Stomach (tissue), 8 donors: ENCODE measurements at regions not wholly inside any gene's neighbourhood (a gene's known extent, or its start where the extent isn't known, plus 50 kb on each side); places are given as distances from the start of the nearest gene placed in this dataset.

Experiments used
- DNase-seq, 2 donors: peaks; one replicate each; pipeline versions ENCODE4 v3.0.0 to v3.0.0-alpha.2; 2013 to 2019
- H3K27ac ChIP-seq, 5 donors: fragments of 200-600 bp in 4 of 5; sonication (generic) in 4 of 5; one replicate each; pipeline ENCODE4 v1.5.1; 2013 to 2019; ENCODE audit warnings: mild to moderate bottlenecking in 1 of 5, moderate library complexity in 1 of 5
- H3K27me3 ChIP-seq, 3 donors: fragments of 200-600 bp; sonication (generic); one replicate each; pipeline ENCODE4 v1.5.1; 2017 to 2019; ENCODE audit warnings: mixed run types in 1 of 3
- H3K36me3 ChIP-seq, 4 donors: fragments of 200-600 bp; sonication (generic); 1 replicate in 3 of 4; 2 replicates in 1 of 4; pipeline ENCODE4 v1.5.1; 2016 to 2019
- H3K4me1 ChIP-seq, 4 donors: fragments of 200-600 bp; sonication (generic); one replicate each; pipeline ENCODE4 v1.5.1; 2016 to 2019
- H3K4me3 ChIP-seq, 4 donors: fragments of 200-600 bp; sonication (generic) in 3 of 4; one replicate each; pipeline ENCODE4 v1.5.1; 2016 to 2019; ENCODE audit warnings: mild to moderate bottlenecking in 1 of 4
- H3K9me3 ChIP-seq, 4 donors: fragments of 200-600 bp; sonication (generic); one replicate each; pipeline ENCODE4 v1.5.1; 2016 to 2019
- CTCF ChIP-seq, 7 experiments: fragments of 450-650 bp in 4 of 7; fragments of 200-600 bp in 3 of 7; sonication (generic) in 3 of 7; IDR thresholded peaks; one replicate each; pipeline ENCODE4 v1.5.1; 2016 to 2019; ENCODE audit warnings: antibody characterized with exemption in 7 of 7, control low read depth in 2 of 7, mild to moderate bottlenecking in 1 of 7
- EP300 ChIP-seq: sonication (generic); formaldehyde crosslinking; IDR thresholded peaks from one replicate; pipeline ENCODE4 v1.6.1; 2017; ENCODE audit warnings: antibody characterized with exemption
- POLR2A ChIP-seq, 4 donors: fragments of 450-650 bp; IDR thresholded peaks; one replicate each; pipeline ENCODE4 v1.6.1; 2016; ENCODE audit warnings: antibody characterized with exemption in 4 of 4, control low read depth in 2 of 4, mild to moderate bottlenecking in 1 of 4, moderate library complexity in 1 of 4
- POLR2AphosphoS5 ChIP-seq, 3 donors: sonication (generic); formaldehyde crosslinking; IDR thresholded peaks; one replicate each; pipeline ENCODE4 v1.6.1; 2016; ENCODE audit warnings: antibody characterized with exemption in 3 of 3
- WGBS, 5 donors: extraction: QIAGEN DNeasy Blood & Tissue Kit in 3 of 5; methylation state at CpG; one replicate each; pipeline versions ENCODE4 v1.1.5 to v1.1.7; 2013 to 2018; 5-methylcytosine and 5-hydroxymethylcytosine counted together
- intact Hi-C: fragments of 100-400 bp; cut with DNase I; formaldehyde crosslinking; loops from one replicate; pipeline ENCODE4 v1.15.1; 2023; ENCODE audit warnings: low total_unique reads
- donor health status: healthy with polysubstance abuse.
- donor health status: Bipolar disorder and iron deficiency.
- donor health status: healthy.

DNA sequence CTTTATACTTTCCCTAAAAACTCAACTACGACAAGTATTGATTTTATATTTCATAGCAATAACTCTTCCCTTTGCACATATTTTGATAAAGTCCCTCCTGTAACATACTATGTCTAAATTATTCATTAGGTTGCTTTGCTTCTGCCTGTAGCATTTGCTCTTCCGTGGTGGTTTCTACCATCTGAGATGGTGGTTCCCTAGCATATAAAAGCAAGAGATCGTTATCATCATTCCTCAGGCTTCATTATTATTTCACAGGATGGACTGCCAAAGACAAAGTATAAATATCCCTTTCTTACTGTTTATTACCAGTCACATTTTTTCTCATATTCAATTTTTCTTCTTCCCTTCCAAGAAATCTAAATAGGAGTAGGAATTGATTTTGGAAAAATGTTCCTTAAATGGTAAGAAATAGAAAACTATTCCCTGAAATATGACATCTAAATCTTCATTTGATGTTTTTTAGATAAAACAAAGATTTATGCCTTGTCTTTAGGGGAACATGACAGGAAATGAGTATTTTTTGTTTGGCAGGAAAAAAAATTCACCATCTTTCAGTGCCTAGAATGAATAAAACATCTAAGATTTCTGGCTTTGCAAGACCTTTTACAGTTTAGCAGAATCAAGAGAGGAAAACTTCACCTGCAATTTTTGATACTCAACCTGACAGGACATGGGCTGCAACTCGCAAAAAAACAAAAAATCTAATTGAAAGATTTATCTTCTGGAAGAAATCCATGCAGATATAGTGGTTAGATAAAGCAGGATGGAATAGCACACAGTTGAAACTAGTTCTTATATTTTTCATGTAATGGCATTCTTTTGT is 340.0 kb downstream of the SPRY2 start:
- DNase-seq, result no peak
- intact Hi-C loops, result no loop called here
- H3K27me3 ChIP-seq, result no peaks in the 10 kb centered on the region
- no peaks in the 10 kb centered on the region for H3K36me3 ChIP-seq
- WGBS, 5 donors, result 63 to 74% (median 70%) methylated on average over 4 of the region's 4 CpGs
- no peaks in the 10 kb centered on the region for H3K4me1 ChIP-seq
- H3K4me3 ChIP-seq, result no peak overlapping the region
- no peak overlapping the region for H3K27ac ChIP-seq
- no peaks in the 10 kb centered on the region for H3K9me3 ChIP-seq
- TF ChIP-seq POLR2A (IDR thresholded peaks at IDR 0.05), result no peak
- no peak for TF ChIP-seq EP300

GRCh38 chr13:79999601-80000000 is 341.3 kb downstream of the SPRY2 start:
- DNase-seq, result no peak
- Histone ChIP-seq H3K27ac (no peak overlapping the region), H3K27me3 (no peaks in the 10 kb centered on the region), H3K36me3 (no peaks in the 10 kb centered on the region), H3K9me3 (no peaks in the 10 kb centered on the region), H3K4me3 (no peak overlapping the region), H3K4me1 (no peaks in the 10 kb centered on the region)
- intact Hi-C loops, result no loop called here
- no peak for TF ChIP-seq POLR2A (IDR thresholded peaks at IDR 0.05)
- TF ChIP-seq EP300, result no peak
- no peak for TF ChIP-seq CTCF (IDR thresholded peaks at IDR 0.05)
- 35 to 52% (median 47%) methylated on average over 1 of the region's 1 CpG for WGBS, 5 donors

DNA sequence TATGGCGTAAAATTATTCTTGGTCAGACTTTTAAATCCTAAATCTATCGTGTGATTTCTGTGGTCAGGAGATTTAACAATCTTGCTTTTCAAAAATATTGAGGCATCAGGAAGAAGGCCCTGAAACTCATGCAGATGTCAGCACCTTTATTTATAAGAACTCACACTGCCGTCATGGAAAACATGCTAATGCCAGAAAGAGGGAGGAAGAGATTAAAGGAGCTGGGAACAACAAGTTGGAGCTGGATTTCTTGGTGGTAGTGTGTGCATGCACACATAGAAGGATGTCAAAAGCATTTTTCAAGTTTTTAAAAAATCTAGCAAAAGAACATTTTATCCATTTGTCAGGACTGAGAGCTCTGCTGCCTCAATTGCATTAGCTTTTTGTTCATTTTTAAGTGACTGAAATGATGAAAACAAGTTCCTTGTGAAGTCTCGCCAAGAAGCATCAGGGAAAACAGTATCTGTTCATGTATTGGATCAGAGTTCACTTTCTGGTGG is 342.5 kb downstream of the SPRY2 start:
- no peak overlapping the region for H3K27ac ChIP-seq
- no peaks in the 10 kb centered on the region for H3K36me3 ChIP-seq
- DNase-seq, result peak in 1 of 2 donors; percentile 55
- H3K27me3 ChIP-seq, result no peaks in the 10 kb centered on the region
- intact Hi-C loops, result no loop called here
- H3K4me3 ChIP-seq, result no peak overlapping the region
- no peaks in the 10 kb centered on the region for H3K9me3 ChIP-seq
- TF ChIP-seq CTCF (IDR thresholded peaks at IDR 0.05), result no peak
- no peak for TF ChIP-seq POLR2AphosphoS5 (IDR thresholded peaks at IDR 0.05)
- no peak for TF ChIP-seq EP300
- TF ChIP-seq POLR2A (IDR thresholded peaks at IDR 0.05), result no peak
- 79 to 93% (median 90%) methylated on average over 4 of the region's 4 CpGs for WGBS, 5 donors
- H3K4me1 ChIP-seq, result no peaks in the 10 kb centered on the region

DNA sequence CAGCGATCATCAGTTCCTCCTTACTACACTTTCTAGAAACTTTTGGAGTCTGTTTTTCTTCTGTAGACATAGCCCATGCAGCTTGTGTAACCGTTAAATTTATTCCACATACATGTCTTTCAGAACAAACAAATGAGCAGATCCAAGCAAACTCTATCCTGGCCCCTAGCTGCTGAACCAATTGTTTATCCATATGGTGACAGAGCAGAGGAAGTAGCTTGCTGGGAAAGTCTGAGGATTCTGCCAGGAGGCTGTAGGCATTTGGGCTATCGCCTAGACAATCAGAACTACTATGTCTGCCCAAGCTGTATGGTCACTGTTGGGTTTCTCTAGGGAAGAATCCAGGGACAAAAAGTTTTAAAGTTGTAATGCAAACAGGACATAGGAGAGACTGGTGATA is 343.7 kb downstream of the SPRY2 start:
- DNase-seq, result no peak
- intact Hi-C loops, result no loop called here
- WGBS, 5 donors, result 56 to 62% (median 58%) methylated on average over 3 of the region's 3 CpGs
- H3K9me3 ChIP-seq, result no peaks in the 10 kb centered on the region
- TF ChIP-seq POLR2A (IDR thresholded peaks at IDR 0.05), result no peak
- no peak for TF ChIP-seq EP300
- TF ChIP-seq CTCF (IDR thresholded peaks at IDR 0.05), result no peak
- no peak for TF ChIP-seq POLR2AphosphoS5 (IDR thresholded peaks at IDR 0.05)
- H3K36me3 ChIP-seq, result no peaks in the 10 kb centered on the region
- H3K4me3 ChIP-seq, result no peak overlapping the region
- no peak overlapping the region for H3K27ac ChIP-seq
- no peaks in the 10 kb centered on the region for H3K4me1 ChIP-seq
- no peaks in the 10 kb centered on the region for H3K27me3 ChIP-seq

DNA sequence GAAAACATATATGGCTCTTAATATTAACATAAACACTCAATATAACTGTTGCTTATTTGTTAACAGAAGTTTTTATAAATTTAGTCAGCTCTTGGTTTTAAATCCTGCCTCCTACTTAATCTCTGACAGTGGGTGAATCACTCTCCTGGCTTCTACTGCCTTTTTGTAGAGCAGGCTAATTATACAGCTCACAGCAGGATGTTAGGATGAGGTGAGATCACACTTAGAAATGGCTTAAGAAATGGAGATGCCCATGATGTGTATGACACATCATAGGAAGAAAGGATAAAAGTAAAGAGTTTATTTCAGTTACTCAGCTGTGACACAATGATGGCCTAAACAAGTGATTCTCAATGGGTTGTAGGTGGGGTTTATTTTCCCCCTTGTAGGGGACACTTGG is 345.6 kb downstream of the SPRY2 start:
- no peak overlapping the region for H3K4me3 ChIP-seq
- H3K27ac ChIP-seq, result no peak overlapping the region
- intact Hi-C loops, result no loop called here
- no peaks in the 10 kb centered on the region for H3K9me3 ChIP-seq
- TF ChIP-seq EP300 (no peak), POLR2A (IDR thresholded peaks at IDR 0.05) (no peak), POLR2AphosphoS5 (IDR thresholded peaks at IDR 0.05) (no peak), CTCF (IDR thresholded peaks at IDR 0.05) (no peak)
- H3K4me1 ChIP-seq, result no peaks in the 10 kb centered on the region
- no peaks in the 10 kb centered on the region for H3K27me3 ChIP-seq
- no peaks in the 10 kb centered on the region for H3K36me3 ChIP-seq
- no peak for DNase-seq
